Inferior parietal cortex (tissue), 1 donor: ENCODE measurements at regions not wholly inside any gene's neighbourhood (a gene's known extent, or its start where the extent isn't known, plus 50 kb on each side); places are given as distances from the start of the nearest gene placed in this dataset.
"Not testable (repeated sequence)": the region's sequence is repeated elsewhere in the genome, so short reads cannot be mapped to it uniquely, and the experiment has no call there.

Experiments
- DNase-seq: peaks from one replicate; pipeline ENCODE4 v3.0.0-alpha.2; 2016; ENCODE audit errors: extremely low spot score

- DNase-seq, result peak; percentile 18
These were observed 163.4 kb upstream of the SYN3 start for GRCh38 chr22:33221568-33221967.

- DNase-seq, result no peak
These were observed 162.4 kb upstream of the SYN3 start for GRCh38 chr22:33220476-33221080.

DNA sequence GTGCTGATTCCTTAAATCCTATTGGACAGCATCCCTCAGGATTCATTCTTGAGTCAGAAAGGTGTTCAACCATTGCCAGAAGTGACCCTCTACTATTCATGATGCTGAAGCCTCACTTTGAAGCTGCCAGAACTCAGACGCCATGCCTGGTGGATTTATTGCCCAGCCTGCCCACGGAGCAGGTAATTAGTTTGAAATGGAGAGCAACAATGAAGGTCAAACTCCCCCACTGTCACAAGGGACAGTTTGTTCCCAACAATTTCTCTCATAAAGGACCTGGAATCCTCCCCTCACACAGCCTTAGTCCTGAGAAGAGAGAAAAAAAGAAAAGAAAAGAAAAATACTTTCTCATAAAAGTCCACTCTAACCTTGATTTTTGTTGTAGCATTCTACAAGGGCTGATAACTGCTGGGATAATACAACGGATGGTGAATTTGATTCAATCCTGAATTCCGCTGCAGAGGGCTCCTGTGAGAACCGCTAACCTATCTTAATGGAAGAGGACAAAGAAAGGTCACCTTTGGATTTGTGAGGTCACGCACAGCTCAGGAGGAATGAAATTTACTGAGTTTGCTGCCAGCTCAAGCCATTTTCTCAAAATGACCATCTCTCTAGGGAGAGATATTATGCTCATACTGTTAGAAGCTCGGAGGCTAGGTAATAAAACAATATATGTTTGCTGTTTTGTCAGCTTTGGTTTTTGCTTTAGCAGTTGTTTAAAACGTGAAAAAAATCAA is 161.6 kb upstream of the SYN3 start:
- no peak for DNase-seq

DNA sequence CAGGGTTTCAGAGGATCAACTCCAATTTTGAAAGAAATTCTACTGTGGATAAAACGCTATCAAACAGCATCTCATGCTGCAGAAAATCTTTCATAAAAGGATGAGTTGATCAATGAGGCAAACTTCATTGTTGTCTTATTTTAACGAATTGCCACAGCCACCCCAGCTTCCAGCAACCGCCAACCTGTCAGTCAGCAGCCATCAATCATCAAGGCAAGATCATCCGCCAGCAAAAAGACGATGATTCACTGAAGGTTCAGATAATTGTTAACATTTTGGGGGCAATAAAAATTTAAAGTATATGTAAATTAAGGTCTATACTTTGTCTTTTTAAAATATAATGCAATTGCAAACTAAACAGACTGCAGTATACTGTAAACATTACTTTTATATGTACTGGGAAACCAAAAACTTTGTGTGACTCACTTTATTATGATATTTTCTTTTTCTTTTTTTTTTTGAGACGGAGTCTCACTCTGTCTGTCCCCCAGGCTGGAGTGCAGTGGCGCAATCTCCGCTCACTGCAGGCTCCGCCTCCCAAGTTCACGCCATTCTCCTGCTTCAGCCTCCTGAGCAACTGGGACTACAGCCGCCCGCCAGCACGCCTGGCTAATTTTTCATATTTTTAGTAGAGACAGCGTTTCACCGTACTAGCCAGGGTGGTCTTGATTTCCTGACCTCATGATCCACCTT is 155.3 kb upstream of the SYN3 start:
- DNase-seq, result no peak

GRCh38 chr22:33209930-33210784 is 152.0 kb upstream of the SYN3 start:
- peak; percentile 41 for DNase-seq

GRCh38 chr22:33204408-33204807 is 146.2 kb upstream of the SYN3 start:
- no peak for DNase-seq

GRCh38 chr22:33202455-33202854 is 144.3 kb upstream of the SYN3 start:
- DNase-seq, result no peak

DNA sequence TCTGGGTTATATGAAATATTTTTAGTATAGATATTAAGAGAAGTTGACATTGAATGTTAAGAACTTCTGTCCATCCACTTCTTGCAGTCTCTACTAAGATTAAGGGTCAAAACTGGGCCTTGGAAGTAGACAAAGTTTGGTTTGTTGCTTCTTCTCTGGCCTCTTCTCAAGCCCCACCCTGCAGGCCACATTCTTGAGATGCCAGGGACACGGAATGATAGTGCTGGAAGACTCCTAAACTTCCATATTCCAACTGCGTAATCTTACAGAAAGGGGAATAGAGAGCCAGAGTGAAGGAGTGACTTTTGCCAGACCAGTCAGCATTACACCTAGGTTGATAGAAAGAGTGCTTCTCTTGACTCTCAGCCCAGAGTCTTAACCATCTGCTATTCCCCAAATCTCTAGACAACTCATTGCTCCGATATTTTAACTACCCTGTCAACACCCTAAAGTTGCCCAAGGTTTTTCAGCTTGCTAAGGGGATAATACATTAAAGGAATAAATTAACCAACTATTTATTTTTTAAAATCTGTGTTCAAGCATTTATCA is 136.4 kb upstream of the SYN3 start:
- DNase-seq, result no peak

- no peak for DNase-seq
These were observed 134.0 kb upstream of the SYN3 start for GRCh38 chr22:33192156-33192555.

DNA sequence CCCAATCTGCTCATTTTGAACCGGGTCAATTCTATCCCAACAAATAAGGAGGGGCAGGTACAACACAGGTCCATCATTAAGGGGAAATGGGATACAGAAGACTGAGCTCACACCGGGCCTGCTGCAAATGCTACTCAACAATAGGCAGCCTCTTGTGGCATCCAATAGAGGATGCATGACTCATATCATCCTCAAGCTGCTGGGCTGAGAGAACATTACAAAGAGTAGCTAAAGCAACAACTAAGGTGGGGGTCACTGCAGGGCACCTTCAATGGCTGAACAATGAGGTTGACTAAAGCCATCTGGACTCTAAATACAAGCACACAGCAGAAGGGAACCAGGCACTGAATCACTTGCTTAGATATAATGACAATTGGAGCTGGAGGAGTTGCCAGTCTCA is 130.1 kb upstream of the SYN3 start:
- no peak for DNase-seq

- DNase-seq, result no peak
These were observed 128.6 kb upstream of the SYN3 start for GRCh38 chr22:33186816-33187215.

- peak; percentile 53 for DNase-seq
These were observed 122.2 kb upstream of the SYN3 start for GRCh38 chr22:33180356-33180755.

DNA sequence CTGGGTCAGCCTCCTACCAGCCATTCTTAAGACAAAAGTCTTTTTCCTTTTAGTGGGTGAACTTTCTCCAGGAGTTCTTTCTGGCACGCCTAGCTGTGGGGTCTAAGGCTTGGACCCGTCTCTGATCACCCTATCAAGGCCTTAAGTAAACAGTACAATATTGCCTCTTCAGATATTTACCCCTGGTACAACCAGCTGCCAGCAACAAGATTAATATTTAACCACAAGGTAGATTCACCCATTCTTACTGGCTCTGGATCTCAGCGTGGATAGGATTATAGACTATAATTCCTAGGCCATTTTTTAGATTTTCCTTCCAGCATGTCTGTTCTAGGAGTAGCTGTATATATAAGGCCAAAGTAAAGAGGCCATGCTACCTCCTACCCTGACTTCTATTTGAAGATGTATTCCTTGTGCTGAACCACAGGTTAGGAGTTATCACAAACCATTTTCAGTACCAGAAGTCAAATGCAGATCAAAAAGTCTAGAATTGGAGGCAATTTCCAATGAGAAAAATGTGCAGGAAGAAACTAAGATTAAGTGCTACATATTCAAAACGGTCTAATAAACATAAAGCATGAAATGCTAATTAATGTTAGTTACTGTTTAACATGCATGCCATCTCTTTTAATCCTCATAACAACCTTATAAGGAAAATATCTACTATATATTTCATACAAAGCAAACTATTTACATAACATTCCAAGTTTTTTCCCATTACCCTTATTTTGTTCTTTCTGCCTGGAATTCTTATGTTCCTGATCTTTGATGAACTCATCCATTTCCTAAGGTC is 110.0 kb upstream of the SYN3 start:
- no peak for DNase-seq

DNA sequence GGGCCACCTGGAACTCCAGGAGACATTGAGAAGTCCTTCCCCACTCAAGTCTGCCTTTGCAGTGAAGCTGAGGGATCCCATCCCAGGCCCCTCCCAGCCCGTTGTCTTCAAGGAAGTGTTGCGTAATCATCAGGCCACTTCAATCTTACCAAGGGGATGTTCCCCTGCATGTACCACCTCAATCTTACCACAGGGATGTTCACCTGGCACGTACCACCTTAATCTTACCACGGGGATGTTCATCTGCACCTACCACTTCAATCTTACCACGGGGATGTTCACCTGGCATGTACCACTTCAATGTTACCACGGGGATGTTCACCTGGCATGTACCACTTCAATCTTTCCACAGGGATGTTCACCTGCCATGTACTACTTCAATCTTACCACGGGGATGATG is 108.0 kb upstream of the SYN3 start:
- no peak for DNase-seq

GRCh38 chr22:33163815-33164214 is 105.6 kb upstream of the SYN3 start:
- DNase-seq, result no peak

GRCh38 chr22:33162196-33162595 is 104.0 kb upstream of the SYN3 start:
- DNase-seq, result no peak

GRCh38 chr22:33160525-33160924 is 102.3 kb upstream of the SYN3 start:
- DNase-seq, result no peak

DNA sequence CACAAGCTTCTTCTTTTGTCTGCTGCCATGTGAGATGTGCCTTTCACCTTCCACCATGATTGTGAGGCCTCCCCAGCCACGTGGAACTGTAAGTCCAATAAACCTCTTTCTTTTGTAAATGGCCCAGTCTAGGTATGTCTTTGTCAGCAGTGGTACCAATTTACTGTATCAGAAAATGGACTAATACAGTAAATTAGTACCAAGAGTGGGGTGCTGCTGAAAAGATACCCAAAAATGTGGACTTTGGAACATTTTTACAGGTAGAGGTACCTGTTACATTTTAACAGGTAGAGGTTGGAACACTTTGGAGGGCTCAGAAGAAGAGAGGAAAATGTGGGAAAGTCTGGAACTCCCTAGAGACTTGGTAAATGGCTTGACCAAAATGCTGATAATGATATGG is 96.8 kb upstream of the SYN3 start:
- not testable (repeated sequence) for DNase-seq

- DNase-seq, result no peak
These were observed 91.4 kb upstream of the SYN3 start for GRCh38 chr22:33149611-33150010.

DNA sequence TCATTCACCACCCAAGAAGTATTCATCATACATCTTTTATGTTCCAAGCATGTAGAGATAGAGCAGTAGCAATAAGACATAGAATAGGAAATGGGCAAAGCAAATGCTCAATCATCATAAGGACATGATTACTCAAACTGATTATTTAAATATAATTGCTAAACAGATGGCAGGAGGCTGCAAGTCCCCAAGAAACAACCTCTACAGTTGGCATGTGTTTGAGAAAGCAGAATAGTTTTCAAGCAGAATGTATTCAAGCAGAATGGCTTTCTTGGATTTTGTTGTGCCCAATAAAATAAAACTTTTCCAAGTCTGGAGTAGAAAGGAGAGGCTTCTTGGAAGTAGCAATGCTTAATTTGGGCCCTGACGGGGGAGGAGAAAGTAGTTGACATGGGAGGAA is 86.5 kb upstream of the SYN3 start:
- DNase-seq, result no peak
